Retinal pigment epithelial cell (primary cell): ENCODE measurements at regions not wholly inside any gene's neighbourhood (a gene's known extent, or its start where the extent isn't known, plus 50 kb on each side); places are given as distances from the start of the nearest gene placed in this dataset.

Experiments used
- DNase-seq: peaks from one replicate; pipeline ENCODE4 v3.0.0-alpha.2; 2010; ENCODE audit warnings: low read depth
- H3K4me3 ChIP-seq: 2 replicates; pipeline ENCODE4 v1.5.1; 2011; ENCODE audit warnings: mild to moderate bottlenecking, low read length, control low read depth, moderate library complexity
- TF ChIP-seq, protein P1 (sequence below): conservative IDR thresholded peaks from 2 replicates; pipeline ENCODE4 v1.5.1; 2011; ENCODE audit warnings: low read depth, low read length, control low read depth, inconsistent platforms

DNA sequence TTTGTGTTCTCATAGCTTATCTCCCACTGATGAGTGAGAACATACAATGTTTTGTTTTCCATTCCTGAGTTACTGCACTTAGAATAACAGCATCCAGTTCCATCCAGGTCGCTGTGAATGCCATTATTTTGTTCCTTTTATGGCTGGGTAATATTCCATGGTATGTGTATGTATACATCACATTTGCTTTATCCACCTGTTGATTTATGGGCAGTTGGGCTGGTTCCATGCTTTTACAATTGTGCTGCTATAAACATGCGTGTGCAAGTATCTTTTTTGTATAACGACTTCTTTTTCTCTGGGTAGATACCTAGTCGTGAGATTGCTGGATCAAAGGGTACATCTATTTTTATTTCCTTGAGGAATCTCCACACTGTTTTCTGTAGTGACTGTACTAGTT, 74.8 kb downstream of the ZNF280B start:
- no peak overlapping the region for H3K4me3 ChIP-seq
- DNase-seq: no peak
- TF ChIP-seq, protein P1, sequence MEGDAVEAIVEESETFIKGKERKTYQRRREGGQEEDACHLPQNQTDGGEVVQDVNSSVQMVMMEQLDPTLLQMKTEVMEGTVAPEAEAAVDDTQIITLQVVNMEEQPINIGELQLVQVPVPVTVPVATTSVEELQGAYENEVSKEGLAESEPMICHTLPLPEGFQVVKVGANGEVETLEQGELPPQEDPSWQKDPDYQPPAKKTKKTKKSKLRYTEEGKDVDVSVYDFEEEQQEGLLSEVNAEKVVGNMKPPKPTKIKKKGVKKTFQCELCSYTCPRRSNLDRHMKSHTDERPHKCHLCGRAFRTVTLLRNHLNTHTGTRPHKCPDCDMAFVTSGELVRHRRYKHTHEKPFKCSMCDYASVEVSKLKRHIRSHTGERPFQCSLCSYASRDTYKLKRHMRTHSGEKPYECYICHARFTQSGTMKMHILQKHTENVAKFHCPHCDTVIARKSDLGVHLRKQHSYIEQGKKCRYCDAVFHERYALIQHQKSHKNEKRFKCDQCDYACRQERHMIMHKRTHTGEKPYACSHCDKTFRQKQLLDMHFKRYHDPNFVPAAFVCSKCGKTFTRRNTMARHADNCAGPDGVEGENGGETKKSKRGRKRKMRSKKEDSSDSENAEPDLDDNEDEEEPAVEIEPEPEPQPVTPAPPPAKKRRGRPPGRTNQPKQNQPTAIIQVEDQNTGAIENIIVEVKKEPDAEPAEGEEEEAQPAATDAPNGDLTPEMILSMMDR: no peak
